GM18499 (cell line): ENCODE measurements at regions not wholly inside any gene's neighbourhood (a gene's known extent, or its start where the extent isn't known, plus 50 kb on each side); places are given as distances from the start of the nearest gene placed in this dataset.
"Not testable (repeated sequence)": the region's sequence is repeated elsewhere in the genome, so short reads cannot be mapped to it uniquely, and the experiment has no call there.

ENCODE experiments used
- ATAC-seq: cut with Tn5 transposase; IDR thresholded peaks from one replicate; pipeline ENCODE4 v1.9.1; 2021; ENCODE audit warnings: moderate number of reproducible peaks; ENCODE audit not compliant: insufficient read depth, unreplicated experiment

- ATAC-seq, result no peak
These were observed 1068.2 kb downstream of the GLUD2 start for GRCh38 chrX:122115604-122116003.

- no peak for ATAC-seq
These were observed 1064.7 kb upstream of the GRIA3 start for GRCh38 chrX:122119361-122119760.

DNA sequence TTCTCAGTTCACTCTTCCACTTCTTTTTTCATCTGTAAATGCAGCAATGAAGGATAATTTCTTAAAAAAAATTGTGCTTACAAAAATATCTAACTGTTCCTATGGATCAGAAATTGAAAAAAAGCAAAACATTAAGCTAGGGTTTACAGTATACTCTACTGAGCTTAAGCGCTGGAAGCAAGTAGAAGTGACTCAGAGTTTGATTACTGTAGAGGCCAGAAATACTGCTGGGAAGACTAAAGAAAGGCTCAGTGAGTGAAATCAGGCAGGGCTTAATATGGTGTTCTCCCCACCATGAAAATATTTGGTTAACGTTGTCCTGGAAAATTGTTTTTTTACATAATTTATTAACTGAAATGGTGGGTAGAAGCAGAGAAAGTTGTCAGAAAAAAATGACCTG, 1061.8 kb upstream of the GRIA3 start:
- ATAC-seq, result no peak

- ATAC-seq, result no peak
These were observed 1050.6 kb upstream of the GRIA3 start for GRCh38 chrX:122133478-122133877.

DNA sequence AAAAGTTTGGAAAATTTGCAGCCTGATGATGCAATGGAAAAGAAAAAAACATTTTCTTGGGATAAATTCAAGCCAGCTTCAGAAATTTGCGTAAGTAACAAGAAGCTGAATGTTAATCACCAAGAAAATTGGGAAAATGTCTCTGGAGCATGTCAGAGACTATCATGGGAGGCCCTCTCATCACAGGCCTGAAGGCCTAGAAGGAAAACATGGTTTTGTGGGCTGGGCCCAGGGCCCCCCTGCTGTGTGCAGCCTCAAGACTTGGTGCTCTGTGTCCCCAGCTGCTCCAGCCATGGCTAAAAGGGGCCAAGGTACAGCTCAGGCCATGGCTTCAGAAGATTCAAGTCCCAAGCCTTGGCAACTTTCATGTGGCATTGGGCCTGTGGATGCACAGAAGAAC, 1049.8 kb upstream of the GRIA3 start:
- ATAC-seq, result no peak

DNA sequence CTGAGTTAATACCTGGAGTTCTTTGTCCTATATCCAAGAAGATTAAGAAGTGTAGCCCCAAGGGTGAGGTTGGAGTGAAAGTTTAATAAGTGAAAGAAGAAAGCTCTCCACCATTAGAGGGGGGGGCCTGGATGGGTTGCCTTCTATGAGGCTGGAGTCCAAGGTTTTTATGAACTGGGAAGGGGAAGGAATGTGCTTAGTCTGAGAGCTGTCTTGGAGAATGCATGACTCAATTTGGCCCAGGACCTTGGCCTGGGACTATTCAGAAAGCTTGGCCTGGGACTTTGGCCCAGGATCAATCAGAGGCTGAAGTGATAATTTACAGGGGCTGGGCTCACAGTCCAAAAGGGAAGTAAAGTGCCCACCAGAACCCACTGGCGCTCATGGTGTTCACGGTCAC, 1049.0 kb upstream of the GRIA3 start:
- ATAC-seq, result no peak

- not testable (repeated sequence) for ATAC-seq
These were observed 1043.9 kb upstream of the GRIA3 start for GRCh38 chrX:122140219-122140618.

DNA sequence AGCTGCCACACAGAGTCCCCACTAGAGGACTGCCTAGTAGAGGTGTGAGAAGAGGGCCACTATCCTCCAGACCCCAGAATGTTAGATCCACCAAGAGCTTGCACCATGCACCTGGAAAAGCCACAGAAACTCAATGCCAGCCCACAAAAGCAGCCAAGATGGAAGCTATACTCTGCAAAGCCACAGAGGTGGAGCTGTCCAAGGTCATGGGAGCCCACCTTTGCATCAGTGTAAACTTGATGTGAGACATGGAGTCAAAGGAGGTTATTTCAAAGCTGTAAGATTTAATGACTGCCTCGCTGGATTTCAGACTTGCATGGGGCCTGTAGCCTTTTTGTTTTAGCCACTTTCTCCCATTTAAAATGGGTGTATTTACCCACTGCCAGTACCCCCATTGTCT, 1030.1 kb upstream of the GRIA3 start:
- no peak for ATAC-seq

GRCh38 chrX:122168241-122168640, 1015.8 kb upstream of the GRIA3 start:
- no peak for ATAC-seq

- no peak for ATAC-seq
These were observed 999.3 kb upstream of the GRIA3 start for GRCh38 chrX:122184791-122185190.

- ATAC-seq, result no peak
These were observed 996.9 kb upstream of the GRIA3 start for GRCh38 chrX:122187069-122187713.

DNA sequence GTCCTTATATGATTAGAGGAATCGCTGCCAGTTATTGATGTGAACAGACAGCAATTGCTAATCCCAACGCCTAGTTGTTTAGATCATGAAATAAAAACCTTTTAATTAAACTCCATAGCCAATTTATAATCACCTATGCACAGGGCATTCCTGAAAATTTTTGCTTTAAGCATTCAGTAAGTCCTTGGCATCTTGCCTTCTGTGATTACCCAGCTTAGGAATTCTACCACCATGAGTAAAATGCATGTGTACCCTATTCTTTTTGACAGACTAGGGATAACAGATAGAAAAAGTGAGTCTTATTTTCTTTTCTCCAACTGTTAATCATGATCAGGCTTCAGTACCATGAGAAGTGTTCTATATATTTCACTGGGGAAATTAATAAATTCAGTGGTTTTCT, 995.3 kb upstream of the GRIA3 start:
- ATAC-seq, result no peak

DNA sequence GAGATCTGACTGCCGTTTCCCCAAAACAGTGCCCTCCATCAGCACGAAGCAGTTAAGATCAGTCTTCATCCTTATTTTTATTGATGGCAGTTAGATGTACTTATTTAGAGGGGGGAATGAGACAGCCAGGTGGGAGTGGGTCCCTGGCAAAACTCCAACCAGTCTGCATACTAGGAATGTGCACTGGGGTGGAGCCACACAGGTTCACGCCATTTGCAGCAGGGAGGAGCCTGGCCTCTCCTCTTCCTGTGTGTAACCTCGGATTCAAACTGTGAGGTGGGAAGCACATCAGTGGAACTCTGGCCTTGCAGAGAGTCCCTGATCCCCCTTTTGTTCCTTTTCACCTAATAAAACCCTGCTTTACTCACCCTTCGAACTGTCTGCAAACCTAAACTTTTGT, 987.7 kb upstream of the GRIA3 start:
- no peak for ATAC-seq

DNA sequence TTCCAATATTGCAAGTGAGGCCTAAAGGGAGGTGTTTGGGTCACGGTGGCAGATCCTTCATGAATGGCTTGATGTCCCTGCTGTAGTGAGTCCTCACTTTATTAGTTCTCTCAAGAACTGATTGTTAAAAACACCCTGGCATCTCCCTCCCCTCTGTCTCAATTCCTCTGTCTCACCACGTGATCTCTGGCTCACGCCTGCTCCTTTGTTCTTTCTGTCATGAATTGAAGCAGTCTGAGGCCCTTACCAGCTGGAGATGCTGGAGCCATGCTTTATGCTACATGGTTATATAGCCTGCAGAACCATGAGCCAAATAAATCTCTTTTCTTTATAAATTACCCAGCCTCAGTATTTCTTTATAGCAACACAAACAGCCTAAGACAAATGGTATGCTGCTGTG, 980.7 kb upstream of the GRIA3 start:
- no peak for ATAC-seq

GRCh38 chrX:122218666-122219065, 965.4 kb upstream of the GRIA3 start:
- no peak for ATAC-seq

DNA sequence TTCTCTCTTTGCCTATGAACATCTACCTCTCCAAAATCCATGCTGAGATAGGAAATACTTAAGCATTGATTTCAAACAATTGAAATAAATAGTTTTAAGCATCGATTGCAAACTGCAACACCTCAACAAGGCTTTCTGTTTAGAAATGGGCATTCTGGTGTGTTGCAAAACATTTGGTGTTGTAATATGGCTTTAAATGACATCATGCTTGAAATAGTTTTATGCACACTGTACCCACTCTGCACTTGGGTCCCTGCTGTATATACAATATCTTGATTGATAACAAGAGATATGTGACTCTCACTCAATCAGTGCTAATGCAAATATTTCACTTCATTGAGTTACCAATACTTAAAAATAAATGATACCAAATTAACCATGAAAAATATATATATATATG, 964.9 kb upstream of the GRIA3 start:
- no peak for ATAC-seq

- no peak for ATAC-seq
These were observed 964.3 kb upstream of the GRIA3 start for GRCh38 chrX:122219735-122220134.

DNA sequence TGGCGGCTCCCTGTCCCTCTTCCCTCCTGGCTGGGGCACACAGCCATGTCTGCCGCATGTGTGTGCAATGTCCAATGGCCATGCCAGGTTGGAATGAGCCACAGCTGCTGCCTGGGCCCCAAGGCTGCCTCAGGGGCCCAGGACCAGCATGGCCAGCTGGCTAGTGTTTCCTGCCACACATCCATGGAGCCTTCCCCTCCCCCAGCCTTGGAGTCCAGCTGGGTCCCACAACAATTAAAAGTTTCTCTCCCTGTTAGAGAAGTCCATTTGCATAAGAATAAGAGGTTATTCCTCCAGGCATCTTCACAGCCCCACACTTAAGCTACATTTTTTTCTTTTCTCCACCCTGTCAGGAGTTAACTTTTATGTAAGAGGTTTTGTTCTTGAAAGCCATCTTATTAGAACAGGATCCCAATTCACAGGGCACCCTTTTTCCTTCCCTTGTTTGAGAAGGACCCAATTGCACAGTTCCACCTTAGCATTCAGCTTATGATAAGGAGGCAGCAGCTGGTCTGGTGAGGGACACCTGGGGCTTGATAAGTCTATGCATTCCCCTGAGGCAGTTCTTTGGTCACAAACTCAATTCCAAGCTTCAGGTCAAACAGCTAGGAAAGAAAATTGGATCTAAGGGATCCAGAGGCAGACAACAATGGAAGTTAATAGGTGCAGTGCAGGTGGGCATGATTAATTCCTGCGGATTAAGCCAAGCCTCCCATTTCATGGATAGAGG, 963.3 kb upstream of the GRIA3 start:
- no peak for ATAC-seq

DNA sequence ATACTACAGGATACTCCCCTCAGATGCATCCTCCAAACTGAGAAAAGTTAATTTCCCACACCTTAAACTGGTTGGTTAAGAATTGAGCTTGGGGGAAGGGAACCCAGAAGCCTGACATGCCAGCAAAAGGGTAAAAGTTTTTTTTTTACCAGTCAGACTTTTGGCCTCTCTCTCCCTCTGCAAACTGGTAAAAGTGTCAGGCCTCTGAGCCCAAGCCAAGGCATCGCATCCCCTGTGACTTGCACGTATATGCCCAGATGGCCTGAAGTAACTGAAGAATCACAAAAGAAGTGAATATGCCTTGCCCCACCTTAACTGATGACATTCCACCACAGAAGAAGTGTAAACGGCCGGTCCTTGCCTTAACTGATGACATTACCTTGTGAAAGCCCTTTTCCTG, 962.3 kb upstream of the GRIA3 start:
- ATAC-seq, result not testable (repeated sequence)

GRCh38 chrX:122224137-122224536, 959.9 kb upstream of the GRIA3 start:
- not testable (repeated sequence) for ATAC-seq

DNA sequence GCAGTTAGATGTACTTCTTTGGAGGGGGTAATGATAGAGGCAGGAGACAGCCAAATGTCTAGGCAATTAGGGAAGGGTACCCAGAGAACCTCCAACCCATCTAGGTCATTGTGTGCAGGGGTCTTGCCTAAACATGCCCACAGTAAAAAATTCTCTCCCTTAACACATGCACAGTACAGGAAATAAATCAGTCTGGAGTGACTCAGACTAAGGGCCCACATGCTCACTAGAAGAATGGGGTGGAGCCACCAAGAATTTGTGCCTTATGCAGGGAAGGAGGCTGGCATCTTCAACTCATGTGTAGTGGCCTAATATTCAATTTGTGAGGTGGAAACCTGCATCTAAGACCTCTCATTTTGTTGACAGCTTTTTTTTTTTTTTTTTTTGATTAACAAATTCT, 945.3 kb upstream of the GRIA3 start:
- no peak for ATAC-seq

DNA sequence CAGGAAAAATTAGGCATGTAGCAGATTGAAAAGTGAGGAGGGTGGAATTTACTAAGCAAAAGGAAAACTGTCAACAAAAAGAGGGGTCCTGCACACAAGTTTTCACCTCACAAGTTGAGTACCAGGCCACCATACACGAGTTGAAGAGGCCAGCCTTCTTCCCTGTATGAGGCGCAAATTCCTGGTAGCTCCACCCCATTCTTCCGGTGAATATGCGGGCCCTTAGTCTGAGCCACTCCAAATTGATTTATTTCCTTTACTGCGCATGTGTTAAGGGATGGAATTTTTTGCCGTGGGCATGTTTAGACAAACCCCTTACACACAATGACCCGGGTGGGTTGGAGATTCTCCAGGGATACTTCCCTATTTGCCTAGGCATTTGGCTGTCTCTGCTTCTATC, 942.1 kb upstream of the GRIA3 start:
- ATAC-seq, result no peak
